NCI-H526 (cell line): ENCODE measurements at regions not wholly inside any gene's neighbourhood (a gene's known extent, or its start where the extent isn't known, plus 50 kb on each side); places are given as distances from the start of the nearest gene placed in this dataset.

Experiments
- DNase-seq, 2 experiments: peaks; one replicate each; lab custom pipeline; 2025; lab: John Stamatoyannopoulos, UW

DNA sequence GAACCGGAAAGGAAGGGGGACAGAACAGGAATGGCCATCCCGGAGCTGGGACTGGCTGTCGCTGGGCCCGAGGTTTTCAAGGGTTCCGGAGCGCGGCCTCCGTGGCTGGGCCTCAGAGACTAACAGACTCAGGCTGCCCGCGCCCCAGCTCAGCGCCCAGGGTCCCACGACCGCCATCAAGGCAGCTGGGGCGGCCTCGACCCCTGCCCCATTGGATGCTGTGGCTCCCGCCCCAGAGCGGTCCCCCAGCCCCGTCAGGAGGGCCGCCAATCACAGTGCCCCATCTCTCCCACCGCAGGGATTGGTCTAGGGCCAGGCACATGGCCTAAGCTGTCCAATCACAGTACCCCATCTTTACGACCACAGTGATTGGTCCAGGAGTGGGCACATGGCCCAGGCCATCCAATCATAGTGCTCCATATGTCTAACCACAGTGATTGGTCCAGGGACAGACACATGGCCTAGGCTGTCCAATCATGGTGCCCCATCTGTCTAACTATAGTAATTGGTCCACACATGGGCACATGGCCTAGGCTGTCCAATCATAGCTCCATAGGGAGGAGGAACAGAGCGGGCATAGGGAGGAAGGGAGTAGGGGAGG is 105.3 kb upstream of the NKX1-1 start:
- DNase-seq: no peak

DNA sequence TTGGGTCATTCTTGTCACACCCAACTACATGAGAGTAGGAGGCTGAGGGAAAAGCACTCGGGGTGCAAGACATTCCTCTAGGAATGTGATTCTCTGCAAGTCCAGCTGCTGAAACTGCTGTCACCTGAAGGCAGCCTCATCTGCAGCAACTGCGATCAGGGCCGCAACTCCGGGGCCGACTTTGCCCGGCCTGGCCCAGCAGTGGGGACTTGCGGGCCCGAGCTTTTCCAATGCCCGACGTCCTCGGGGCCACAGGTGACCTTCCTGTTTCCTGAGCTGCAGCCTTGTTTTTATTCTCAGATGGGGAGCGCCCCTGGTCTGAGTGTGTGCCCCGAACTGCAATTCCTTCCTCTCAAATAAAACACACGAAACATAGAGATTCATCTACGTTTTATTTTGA is 104.7 kb upstream of the NKX1-1 start:
- no peak for DNase-seq

- no peak for DNase-seq
Measured at GRCh38 chr4:1509366-1509765, 103.1 kb upstream of the NKX1-1 start.

- DNase-seq: no peak
Measured at GRCh38 chr4:1508161-1509160, 102.2 kb upstream of the NKX1-1 start.

DNA sequence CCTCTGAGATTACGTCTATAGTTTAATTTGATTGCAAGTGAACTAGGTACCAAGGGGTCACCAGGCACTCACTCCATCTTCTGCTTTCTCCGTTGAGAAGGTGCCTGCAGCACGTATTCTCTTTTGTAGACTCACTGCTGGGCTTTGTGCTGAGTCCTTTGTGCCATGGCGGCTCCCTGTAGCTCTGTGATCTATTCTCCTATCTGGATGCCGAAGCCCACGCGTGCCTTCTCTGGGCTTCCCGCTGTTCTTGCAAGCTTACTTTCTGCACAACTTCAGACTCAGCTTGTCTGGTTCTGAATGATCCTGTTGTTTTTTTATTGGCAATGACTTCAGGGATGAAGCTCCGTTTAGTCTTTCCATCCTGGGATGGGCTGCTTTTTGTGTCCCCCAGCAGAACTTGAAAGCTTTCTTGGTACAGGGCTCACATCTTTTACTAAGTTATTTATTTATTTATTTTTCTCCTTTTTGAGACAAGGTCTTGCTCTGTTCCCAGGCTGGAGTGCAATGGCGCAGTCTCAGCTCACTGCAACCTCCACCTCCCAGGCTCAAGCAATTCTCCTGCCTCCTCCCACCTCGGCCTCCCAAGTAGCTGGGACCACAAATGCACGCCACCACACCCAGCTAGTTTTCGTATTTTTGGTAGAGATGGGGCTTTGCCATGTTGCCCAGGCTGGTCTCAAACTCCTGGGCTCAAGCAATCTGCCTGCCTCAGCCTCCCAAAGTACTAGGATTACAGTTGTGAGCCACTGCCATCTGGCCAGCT is 100.9 kb upstream of the NKX1-1 start:
- DNase-seq: no peak

DNA sequence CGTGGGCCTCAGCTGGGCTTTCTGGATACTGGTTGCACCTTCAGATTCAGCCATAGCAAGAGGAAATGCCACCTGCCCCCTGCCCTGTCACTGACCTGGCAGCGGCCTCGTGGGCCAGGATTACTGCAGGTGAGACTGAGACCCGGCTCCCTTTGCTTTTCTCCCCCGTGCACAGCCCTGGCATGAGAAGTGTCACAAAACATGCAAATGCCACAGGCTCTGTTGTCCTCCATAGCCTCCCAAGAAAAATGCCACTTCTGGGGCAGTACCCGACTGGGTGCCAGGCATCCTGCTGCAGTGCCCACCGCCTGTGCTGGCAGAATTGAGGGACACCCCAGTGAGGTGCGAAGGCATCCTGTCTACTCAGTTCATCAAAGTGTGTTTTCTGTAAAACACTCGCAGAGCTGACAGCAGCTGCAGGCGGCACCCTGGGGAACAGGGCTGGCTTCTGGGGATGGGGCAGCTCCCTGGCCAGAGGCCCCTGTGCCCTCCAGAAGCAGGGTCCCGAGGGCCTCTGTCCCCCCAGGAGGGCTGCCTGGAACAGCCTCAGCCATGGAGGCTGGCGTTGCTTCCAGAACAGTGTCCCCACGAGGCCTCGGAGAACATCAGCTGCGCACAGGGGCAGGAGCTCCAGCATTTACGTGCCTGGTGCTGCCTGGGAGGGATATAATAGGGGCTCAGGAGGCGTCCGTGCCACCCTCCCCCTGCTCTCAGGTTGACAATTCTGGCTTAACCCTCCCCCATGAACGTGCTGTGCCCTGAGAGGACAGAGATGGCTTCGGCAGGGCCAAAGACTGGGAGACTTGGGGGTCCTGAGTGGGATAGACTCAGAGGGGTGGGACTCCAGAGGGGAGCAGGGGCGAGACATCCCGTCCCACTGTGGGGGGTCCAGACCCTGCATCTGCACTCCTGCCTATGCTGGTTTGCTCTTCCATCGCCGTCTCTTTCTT is 99.5 kb upstream of the NKX1-1 start:
- no peak for DNase-seq

DNA sequence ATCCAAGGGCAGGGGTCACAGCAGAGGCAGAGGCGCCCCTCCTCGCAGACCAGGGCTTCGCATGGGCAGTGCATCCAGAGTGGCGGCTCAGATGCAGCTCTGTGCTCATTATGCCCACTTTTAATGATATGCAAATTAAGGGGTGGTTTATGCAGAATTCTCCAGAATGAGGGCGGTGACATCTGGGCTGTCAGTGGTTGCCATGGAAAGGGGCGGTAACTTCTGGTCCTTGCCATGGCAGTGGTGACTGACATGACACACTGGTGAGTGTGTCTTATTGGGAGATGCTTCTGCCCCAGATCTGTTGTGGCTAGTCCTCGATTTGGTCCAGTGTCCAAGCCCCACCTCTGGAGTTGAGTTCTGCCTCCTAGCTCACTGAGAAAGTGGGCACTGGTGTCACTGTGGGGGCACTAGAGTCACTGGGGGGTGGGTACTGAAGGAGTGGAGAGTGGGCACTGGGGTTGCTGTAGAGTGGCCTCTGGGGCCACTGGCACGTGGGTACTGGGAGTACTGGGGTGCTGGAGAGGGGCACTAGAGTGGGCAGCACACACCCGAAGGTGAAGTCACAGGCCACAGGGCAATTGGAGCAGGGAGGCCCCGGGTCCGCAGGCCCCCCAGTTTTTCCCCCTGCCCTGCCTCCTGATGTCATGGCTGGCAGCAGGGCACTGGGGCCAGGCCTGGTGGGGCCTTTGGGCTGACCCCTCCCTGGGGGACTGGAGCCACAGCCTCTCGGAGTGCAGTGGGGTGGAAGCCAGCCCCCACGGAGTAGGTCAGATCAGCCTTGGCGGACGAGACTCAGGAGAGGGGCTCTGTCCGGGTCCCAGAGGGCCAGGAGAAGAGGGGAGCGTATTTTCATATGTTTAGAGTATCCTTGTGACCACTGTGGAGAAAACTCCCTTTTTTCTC is 98.6 kb upstream of the NKX1-1 start:
- peak; percentile 42 to 50 for DNase-seq

- no peak for DNase-seq
Measured at GRCh38 chr4:1503583-1504471, 97.6 kb upstream of the NKX1-1 start.

DNA sequence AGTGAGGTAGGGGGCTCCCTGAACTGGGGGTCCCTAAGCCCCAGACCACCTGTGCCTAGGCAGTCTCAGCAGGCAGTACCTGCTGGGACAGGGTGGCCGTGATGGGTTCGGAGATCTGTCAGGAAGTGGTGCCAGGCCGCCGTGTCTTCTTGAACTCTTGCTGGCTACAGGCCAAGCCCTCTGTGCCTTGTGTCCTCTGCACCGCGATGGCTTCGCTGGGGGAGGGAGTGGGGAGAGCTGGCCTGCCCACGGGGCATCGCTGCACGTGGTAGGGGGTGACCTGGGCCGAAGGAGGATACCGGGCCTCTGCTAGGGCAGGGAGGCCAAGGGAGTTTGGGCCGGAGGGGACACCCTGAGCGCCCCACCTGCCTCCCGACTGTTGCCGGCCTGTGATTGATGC is 96.7 kb upstream of the NKX1-1 start:
- DNase-seq: no peak

DNA sequence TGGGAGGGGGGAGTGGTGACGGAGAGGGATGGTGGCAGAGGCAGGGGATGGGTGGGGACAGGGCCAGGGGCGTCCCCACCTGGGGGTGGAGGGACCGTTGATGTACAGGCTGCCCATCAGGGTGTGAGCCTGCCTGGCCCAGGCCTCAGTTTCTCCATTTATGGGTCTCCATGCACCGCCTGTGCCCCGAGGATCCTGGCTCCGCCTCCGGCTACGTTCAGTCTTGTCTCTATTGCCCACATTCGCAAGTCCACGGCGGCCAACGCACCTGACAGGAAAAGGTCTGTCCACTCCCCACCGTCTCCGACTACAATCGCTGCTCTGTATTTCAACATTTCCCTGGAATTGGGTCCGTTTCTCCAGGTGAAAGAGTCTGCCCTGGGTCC is 96.3 kb upstream of the NKX1-1 start:
- DNase-seq: no peak

- DNase-seq: no peak
Measured at GRCh38 chr4:1501754-1502500, 95.7 kb upstream of the NKX1-1 start.

- no peak for DNase-seq
Measured at GRCh38 chr4:1500966-1501753, 94.9 kb upstream of the NKX1-1 start.

- DNase-seq: no peak
Measured at GRCh38 chr4:1500231-1500965, 94.2 kb upstream of the NKX1-1 start.

- DNase-seq: no peak
Measured at GRCh38 chr4:1499465-1499864, 93.2 kb upstream of the NKX1-1 start.

- DNase-seq: no peak
Measured at GRCh38 chr4:1497189-1497801, 91.1 kb upstream of the NKX1-1 start.

GRCh38 chr4:1496116-1496642 is 89.9 kb upstream of the NKX1-1 start:
- no peak for DNase-seq
